OCI-LY3 (cell line): ENCODE measurements at regions not wholly inside any gene's neighbourhood (a gene's known extent, or its start where the extent isn't known, plus 50 kb on each side); places are given as distances from the start of the nearest gene placed in this dataset.
"Not testable (repeated sequence)": the region's sequence is repeated elsewhere in the genome, so short reads cannot be mapped to it uniquely, and the experiment has no call there.

Experiments
- H2AFZ ChIP-seq: fragments of 200-600, 300-600 bp; shearing (Covaris generic); 2 replicates; pipeline ENCODE4 v1.6.0; 2014; ENCODE audit warnings: antibody characterized with exemption, low read depth, low read length
- H3K27ac ChIP-seq: fragments of 200-600, 300-600 bp; sonication (generic); 2 replicates; pipeline ENCODE4 v1.5.1; 2014; ENCODE audit warnings: mild to moderate bottlenecking, low read length, moderate library complexity, mixed read lengths
- H3K27me3 ChIP-seq: fragments of 200-600, 300-600 bp; sonication (generic); 2 replicates; pipeline ENCODE4 v1.6.1; 2014; ENCODE audit warnings: low read depth, low read length, mixed read lengths
- H3K36me3 ChIP-seq: fragments of 200-600, 300-600 bp; sonication (generic); replicated peaks from 2 replicates; pipeline ENCODE3; 2014; ENCODE audit warnings: low read depth, low read length, mixed read lengths
- H3K4me1 ChIP-seq: fragments of 300-600, 200-600 bp; sonication (generic); 2 replicates; pipeline ENCODE4 v1.6.1; 2014; ENCODE audit warnings: low read length, mixed read lengths
- H3K4me2 ChIP-seq: fragments of 200-600, 300-600 bp; sonication (generic); 2 replicates; pipeline ENCODE4 v1.6.1; 2014; ENCODE audit warnings: low read length, mixed read lengths
- H3K4me3 ChIP-seq: fragments of 300-600, 200-600 bp; sonication (generic); 2 replicates; pipeline ENCODE4 v1.5.1; 2014; ENCODE audit warnings: antibody characterized with exemption, mild to moderate bottlenecking, low read length, moderate library complexity
- H3K79me2 ChIP-seq: fragments of 300-600, 200-600 bp; shearing (Covaris generic); 2 replicates; pipeline ENCODE4 v1.6.1; 2014; ENCODE audit warnings: mild to moderate bottlenecking, low read length, mixed read lengths
- H3K9ac ChIP-seq: fragments of 300-600, 200-600 bp; shearing (Covaris generic); 2 replicates; pipeline ENCODE4 v1.6.0; 2014; ENCODE audit warnings: mild to moderate bottlenecking, low read length, moderate library complexity
- H3K9me3 ChIP-seq: fragments of 200-600, 300-600 bp; shearing (Covaris generic); 2 replicates; pipeline ENCODE4 v1.6.1; 2014; ENCODE audit warnings: low read length, mixed read lengths; ENCODE audit not compliant: insufficient read depth
- H4K20me1 ChIP-seq: fragments of 200-600, 300-600 bp; sonication (generic); 2 replicates; pipeline ENCODE4 v1.6.1; 2016; ENCODE audit warnings: low read length, mixed read lengths; ENCODE audit not compliant: insufficient read depth
- EZH2phosphoT487 ChIP-seq: fragments of 200-600 bp; shearing (Covaris generic); IDR thresholded peaks from 2 replicates; pipeline ENCODE4 v1.6.1; 2018; ENCODE audit warnings: antibody characterized with exemption, mixed run types, low read depth
- TF ChIP-seq, protein P1 (sequence below): fragments of 200-600, 300-600 bp; sonication (generic); IDR thresholded peaks from 2 replicates; pipeline ENCODE4 v1.5.1; 2014; ENCODE audit warnings: antibody characterized with exemption, low read length, low read depth

DNA sequence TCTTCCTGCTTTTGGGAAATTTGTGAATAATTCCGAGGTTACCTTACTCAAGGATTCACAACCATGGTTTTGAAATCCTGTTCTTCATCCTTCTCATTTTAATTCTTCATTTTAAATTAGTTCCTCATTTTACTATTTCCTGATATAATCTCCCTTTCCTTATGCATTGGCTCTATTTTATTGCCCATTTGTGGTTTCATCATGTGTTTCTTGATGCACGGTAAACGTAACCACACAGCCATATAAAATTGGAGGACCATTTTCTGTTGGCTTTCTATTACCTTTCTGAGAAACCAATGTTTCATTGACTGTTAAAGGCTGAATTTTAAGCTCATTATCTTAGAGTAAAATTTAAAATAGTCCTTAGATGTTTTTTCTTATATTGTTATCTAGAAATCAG, 100.3 kb upstream of the NDST4 start:
- TF ChIP-seq, protein P1, sequence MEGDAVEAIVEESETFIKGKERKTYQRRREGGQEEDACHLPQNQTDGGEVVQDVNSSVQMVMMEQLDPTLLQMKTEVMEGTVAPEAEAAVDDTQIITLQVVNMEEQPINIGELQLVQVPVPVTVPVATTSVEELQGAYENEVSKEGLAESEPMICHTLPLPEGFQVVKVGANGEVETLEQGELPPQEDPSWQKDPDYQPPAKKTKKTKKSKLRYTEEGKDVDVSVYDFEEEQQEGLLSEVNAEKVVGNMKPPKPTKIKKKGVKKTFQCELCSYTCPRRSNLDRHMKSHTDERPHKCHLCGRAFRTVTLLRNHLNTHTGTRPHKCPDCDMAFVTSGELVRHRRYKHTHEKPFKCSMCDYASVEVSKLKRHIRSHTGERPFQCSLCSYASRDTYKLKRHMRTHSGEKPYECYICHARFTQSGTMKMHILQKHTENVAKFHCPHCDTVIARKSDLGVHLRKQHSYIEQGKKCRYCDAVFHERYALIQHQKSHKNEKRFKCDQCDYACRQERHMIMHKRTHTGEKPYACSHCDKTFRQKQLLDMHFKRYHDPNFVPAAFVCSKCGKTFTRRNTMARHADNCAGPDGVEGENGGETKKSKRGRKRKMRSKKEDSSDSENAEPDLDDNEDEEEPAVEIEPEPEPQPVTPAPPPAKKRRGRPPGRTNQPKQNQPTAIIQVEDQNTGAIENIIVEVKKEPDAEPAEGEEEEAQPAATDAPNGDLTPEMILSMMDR: no peak
- no peak for TF ChIP-seq EZH2phosphoT487
- no peak overlapping the region for H2AFZ ChIP-seq

DNA sequence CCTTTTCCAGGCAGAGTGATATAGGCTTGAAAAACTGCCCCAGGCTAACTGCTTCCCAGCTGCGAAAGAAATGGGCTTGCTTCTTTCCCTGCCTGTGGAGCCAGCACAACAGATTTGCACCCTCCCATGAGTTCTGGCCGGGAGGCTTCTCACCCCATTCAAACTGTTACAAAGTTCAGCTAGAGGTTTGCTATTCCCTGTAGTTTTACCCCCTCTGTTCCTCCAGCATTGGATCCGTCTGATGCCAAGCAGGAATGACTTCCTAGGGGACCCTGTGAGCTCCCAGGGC, 87.6 kb upstream of the NDST4 start:
- Histone ChIP-seq H3K4me1 (no peaks in the 10 kb centered on the region), H3K4me3 (no peak overlapping the region), H3K27ac (no peak overlapping the region), H3K9me3 (no peaks in the 10 kb centered on the region), H3K4me2 (no peak overlapping the region), H3K27me3 (no peaks in the 10 kb centered on the region), H2AFZ (no peak overlapping the region), H3K36me3 (no peaks in the 10 kb centered on the region), H4K20me1 (no peaks in the 10 kb centered on the region), H3K9ac (no peak overlapping the region), H3K79me2 (no peaks in the 10 kb centered on the region)
- TF ChIP-seq, protein P1: no peak
- no peak for TF ChIP-seq EZH2phosphoT487

More for the DNA sequence above, 100.3 kb upstream of the NDST4 start:
- H3K79me2 ChIP-seq: no peaks in the 10 kb centered on the region
- no peaks in the 10 kb centered on the region for H3K36me3 ChIP-seq
- no peaks in the 10 kb centered on the region for H3K9me3 ChIP-seq
- H3K9ac ChIP-seq: no peak overlapping the region
- H3K4me2 ChIP-seq: no peak overlapping the region
- H4K20me1 ChIP-seq: no peaks in the 10 kb centered on the region
- no peaks in the 10 kb centered on the region for H3K4me1 ChIP-seq
- H3K4me3 ChIP-seq: no peak overlapping the region
- H3K27ac ChIP-seq: no peak overlapping the region
- no peaks in the 10 kb centered on the region for H3K27me3 ChIP-seq

DNA sequence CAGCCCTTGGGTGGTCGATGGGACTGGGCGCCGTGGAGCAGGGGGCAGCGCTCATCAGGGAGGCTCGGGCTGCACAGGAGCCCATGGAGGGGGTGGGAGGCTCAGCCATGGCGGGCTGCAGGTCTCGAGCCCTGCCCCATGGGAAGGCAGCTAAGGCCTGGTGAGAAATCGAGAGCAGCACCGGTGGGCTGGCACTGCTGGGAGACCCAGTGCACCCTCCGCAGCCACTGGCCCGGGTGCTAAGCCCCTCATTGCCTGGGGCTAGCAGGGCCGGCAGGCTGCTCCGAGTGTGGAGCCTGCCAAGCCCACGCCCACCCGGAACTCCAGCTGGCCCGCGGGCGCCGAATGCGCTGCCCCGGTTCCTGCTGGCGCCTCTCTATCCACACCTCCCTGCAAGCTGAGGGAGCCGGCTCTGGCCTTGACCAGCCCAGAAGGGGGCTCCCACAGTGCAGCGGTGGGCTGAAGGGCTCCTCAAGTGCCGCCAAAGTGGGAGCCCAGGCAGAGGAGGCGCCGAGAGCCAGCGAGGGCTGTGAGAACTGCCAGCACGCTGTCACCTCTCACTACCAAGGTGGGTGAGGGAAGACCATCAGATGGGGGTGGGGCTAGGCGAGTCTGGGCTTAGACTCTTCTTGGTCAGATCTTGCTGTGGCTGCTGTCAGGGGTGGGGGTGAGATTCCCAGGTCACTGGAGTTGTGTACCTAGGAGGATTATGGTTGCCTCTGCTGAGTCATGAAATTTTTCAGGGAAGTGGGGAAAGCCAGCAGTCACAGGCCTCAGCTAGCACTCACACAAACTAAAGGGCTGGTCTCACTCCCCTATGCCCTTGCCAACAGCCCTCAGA, 87.0 kb upstream of the NDST4 start:
- H3K9ac ChIP-seq, H2AFZ ChIP-seq, H3K9me3 ChIP-seq, H3K4me1 ChIP-seq, H4K20me1 ChIP-seq, H3K4me3 ChIP-seq, H3K4me2 ChIP-seq, H3K27me3 ChIP-seq, H3K36me3 ChIP-seq, H3K79me2 ChIP-seq, H3K27ac ChIP-seq: not testable (repeated sequence)

DNA sequence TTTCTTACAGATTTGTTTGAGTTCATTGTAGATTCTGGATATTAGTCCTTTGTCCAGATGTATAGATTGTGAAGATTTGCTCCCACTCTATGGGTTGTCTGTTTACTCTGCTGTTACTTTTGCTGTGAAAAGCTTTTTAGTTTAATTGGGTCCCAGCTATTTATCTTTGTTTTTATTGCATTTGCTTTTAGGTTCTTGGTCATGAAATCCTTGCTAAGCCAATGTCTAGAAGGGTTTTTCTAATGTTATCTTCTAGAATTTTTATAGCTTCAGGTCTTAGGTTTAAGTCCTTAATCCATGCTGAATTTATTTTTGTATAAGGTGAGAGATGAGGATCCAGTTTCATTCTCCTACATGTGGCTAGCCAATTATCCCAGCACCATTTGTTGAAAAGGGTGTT, 81.2 kb upstream of the NDST4 start:
- not testable (repeated sequence) for H3K4me2 ChIP-seq, H3K9ac ChIP-seq, H3K9me3 ChIP-seq, H4K20me1 ChIP-seq, H3K27ac ChIP-seq, H3K4me1 ChIP-seq, H3K4me3 ChIP-seq, H3K36me3 ChIP-seq, H3K27me3 ChIP-seq, H3K79me2 ChIP-seq, H2AFZ ChIP-seq

DNA sequence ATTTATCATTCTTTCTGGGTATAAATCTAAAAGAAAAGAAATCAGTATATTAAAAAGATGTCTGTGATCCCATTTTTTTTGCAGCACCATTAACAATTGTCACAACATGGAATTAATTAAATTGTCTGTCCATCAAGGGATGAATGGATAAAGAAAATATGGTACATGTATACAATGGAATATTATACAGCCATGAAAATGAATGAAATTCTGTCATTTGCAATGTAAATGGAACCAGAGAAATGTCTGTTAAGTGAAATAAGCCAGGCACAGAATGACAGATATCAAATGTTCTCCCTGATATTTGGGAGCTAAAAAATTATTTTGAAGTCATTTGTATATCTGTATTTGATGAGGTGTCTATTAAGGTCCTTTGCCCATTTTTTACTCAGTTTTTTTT, 77.1 kb upstream of the NDST4 start:
- no peak overlapping the region for H2AFZ ChIP-seq
- no peak overlapping the region for H3K27ac ChIP-seq
- H3K4me1 ChIP-seq: no peaks in the 10 kb centered on the region
- H3K36me3 ChIP-seq: no peaks in the 10 kb centered on the region
- H3K79me2 ChIP-seq: no peaks in the 10 kb centered on the region
- no peaks in the 10 kb centered on the region for H4K20me1 ChIP-seq
- H3K4me2 ChIP-seq: no peak overlapping the region
- H3K9me3 ChIP-seq: no peaks in the 10 kb centered on the region
- TF ChIP-seq, protein P1: no peak
- no peak for TF ChIP-seq EZH2phosphoT487
- no peaks in the 10 kb centered on the region for H3K27me3 ChIP-seq
- H3K4me3 ChIP-seq: no peak overlapping the region
- no peak overlapping the region for H3K9ac ChIP-seq
